CD8-positive, alpha-beta memory T cell (primary cell): ENCODE measurements at regions not wholly inside any gene's neighbourhood (a gene's known extent, or its start where the extent isn't known, plus 50 kb on each side); places are given as distances from the start of the nearest gene placed in this dataset.
A peak's percentile ranks its signal among the peaks of the same experiment; 100 is the strongest.

Experiments used
- CTCF ChIA-PET: fragments of 350-600 bp; sonication (Branson Sonifier 250); formaldehyde crosslinking; loops from one replicate; lab custom pipeline; 2021; ENCODE audit warnings: antibody characterized with exemption; lab: Charles Lee
- POLR2A ChIA-PET: fragments of 350-600 bp; sonication (Branson Sonifier 250); formaldehyde crosslinking; loops from one replicate; lab custom pipeline; 2021; ENCODE audit warnings: antibody characterized with exemption; lab: Charles Lee
- DNase-seq, 5 donors: peaks; one replicate each; pipeline versions ENCODE4 v3.0.0 to v3.0.0-alpha.2; 2020 to 2022; ENCODE audit warnings: mixed read lengths in 1 of 5
- H3K27ac ChIP-seq: one replicate; pipeline ENCODE4 v1.7.0; 2013; ENCODE audit warnings: low read depth, mild to moderate bottlenecking, low read length, moderate library complexity
- H3K27me3 ChIP-seq: 2 replicates; pipeline ENCODE4 v1.7.0; 2013; ENCODE audit warnings: low read length, mild to moderate bottlenecking; ENCODE audit not compliant: insufficient read depth, poor library complexity, severe bottlenecking
- H3K36me3 ChIP-seq: 2 replicates; pipeline ENCODE4 v1.7.0; 2013; ENCODE audit warnings: mild to moderate bottlenecking, low read length, moderate library complexity; ENCODE audit not compliant: insufficient read depth
- H3K4me1 ChIP-seq: 2 replicates; pipeline ENCODE4 v1.7.0; 2013; ENCODE audit warnings: mild to moderate bottlenecking, low read length, moderate library complexity; ENCODE audit not compliant: insufficient read depth
- H3K4me3 ChIP-seq: 2 replicates; pipeline ENCODE4 v1.7.0; 2013; ENCODE audit warnings: mild to moderate bottlenecking, low read length
- H3K9me3 ChIP-seq: 2 replicates; pipeline ENCODE4 v1.7.0; 2013; ENCODE audit warnings: mild to moderate bottlenecking, low read length
- H3K27ac Mint-ChIP-seq, 8 donors: one replicate each; pipeline ENCODE4 v1.8.0; 2020 to 2021; ENCODE audit warnings: mixed read lengths in 8 of 8, mild to moderate bottlenecking in 6 of 8, inconsistent platforms in 3 of 8, moderate library complexity in 3 of 8
- H3K27me3 Mint-ChIP-seq, 2 donors: one replicate each; pipeline ENCODE4 v1.8.0; 2020 to 2021; ENCODE audit warnings: mixed read lengths in 2 of 2, mild to moderate bottlenecking in 1 of 2, moderate library complexity in 1 of 2
- H3K36me3 Mint-ChIP-seq, 3 donors: one replicate each; pipeline ENCODE4 v1.8.0; 2020 to 2021; ENCODE audit warnings: mixed read lengths in 3 of 3, inconsistent platforms in 1 of 3, mild to moderate bottlenecking in 1 of 3
- H3K4me1 Mint-ChIP-seq, 3 donors: one replicate each; pipeline ENCODE4 v1.8.0; 2020 to 2021; ENCODE audit warnings: mixed read lengths in 3 of 3, inconsistent platforms in 1 of 3, mild to moderate bottlenecking in 1 of 3
- H3K4me3 Mint-ChIP-seq, 7 donors: one replicate each; pipeline ENCODE4 v1.8.0; 2020 to 2021; ENCODE audit warnings: mixed read lengths in 7 of 7, mild to moderate bottlenecking in 6 of 7, moderate library complexity in 4 of 7, inconsistent platforms in 2 of 7
- H3K9me3 Mint-ChIP-seq, 5 donors: one replicate each; pipeline ENCODE4 v1.8.0; 2020 to 2022; ENCODE audit warnings: mixed read lengths in 5 of 5, mild to moderate bottlenecking in 3 of 5, moderate library complexity in 2 of 5, inconsistent platforms in 1 of 5

DNA sequence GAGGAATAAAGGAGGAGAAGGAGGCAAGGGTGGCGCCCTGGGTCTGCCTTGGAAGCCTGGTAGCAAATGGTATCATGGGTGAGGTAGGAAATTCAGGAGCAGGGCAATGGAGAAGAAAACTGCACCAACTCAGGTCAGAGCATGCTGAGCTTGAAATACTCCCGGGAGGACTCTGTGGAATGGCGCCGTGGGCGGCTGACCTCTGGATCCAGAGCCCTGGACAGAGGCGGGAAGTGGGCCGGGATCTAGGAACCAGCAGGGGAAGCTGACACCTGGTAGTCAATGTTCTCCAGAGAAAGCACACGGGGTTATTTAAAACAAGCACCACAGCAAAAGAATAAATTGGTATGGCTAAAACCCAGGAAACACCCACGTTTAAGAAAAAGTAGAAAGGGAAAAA is 161.3 kb downstream of the INO80D start:
- CTCF ChIA-PET, result interaction anchor here (0.7 kb wide), 1 partner anchor 13 kb away, joined by 3 read pairs; no protein-coding TSS in a partner anchor
- no peaks in the 10 kb centered on the region for H3K36me3 ChIP-seq
- peaks cover 17% of the 10 kb centered on the region for H3K27me3 ChIP-seq
- DNase-seq, result no peak
- Mint-ChIP-seq H3K27ac (no peak overlapping the region), H3K9me3 (no peaks in the 10 kb centered on the region), H3K4me1 (peaks cover 6 to 14% (median 12%) of the 10 kb centered on the region in 3 donors), H3K36me3 (no peaks in the 10 kb centered on the region), H3K4me3 (no peak overlapping the region), H3K27me3 (peaks cover 17 to 59% of the 10 kb centered on the region in 2 donors)
- peaks cover 6% of the 10 kb centered on the region for H3K4me1 ChIP-seq
- H3K4me3 ChIP-seq, result no peak overlapping the region
- no peak overlapping the region for H3K27ac ChIP-seq
- POLR2A ChIA-PET, result no interaction called here
- H3K9me3 ChIP-seq, result no peaks in the 10 kb centered on the region

DNA sequence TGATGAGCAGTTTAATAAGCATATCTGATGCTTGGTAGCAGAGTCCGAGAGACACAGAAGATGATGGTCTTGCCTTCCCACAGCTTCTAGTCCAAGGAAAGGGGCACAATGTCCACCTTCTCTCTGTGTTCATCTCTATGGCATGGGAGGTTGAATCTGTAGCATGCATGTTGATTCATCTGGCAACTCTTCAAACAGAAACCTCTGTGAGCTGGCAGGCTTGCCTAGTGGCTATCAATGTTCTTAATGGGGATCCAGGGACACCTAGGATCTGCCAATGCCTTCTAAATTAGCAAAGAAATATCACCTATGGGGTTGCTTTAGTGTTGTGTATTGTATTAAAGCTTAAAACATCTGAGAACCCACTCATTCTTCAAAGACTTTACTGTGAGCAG is 170.8 kb downstream of the INO80D start:
- H3K36me3 ChIP-seq, result no peaks in the 10 kb centered on the region
- Mint-ChIP-seq H3K4me3 (no peak overlapping the region), H3K36me3 (no peaks in the 10 kb centered on the region), H3K9me3 (no peaks in the 10 kb centered on the region), H3K27me3 (peaks cover 8 to 29% of the 10 kb centered on the region in 2 donors), H3K4me1 (no peaks in the 10 kb centered on the region), H3K27ac (peak overlapping the region in 1 of 8 donors; percentile 2)
- no peak overlapping the region for H3K27ac ChIP-seq
- H3K4me3 ChIP-seq, result no peak overlapping the region
- H3K27me3 ChIP-seq, result no peaks in the 10 kb centered on the region
- no peaks in the 10 kb centered on the region for H3K4me1 ChIP-seq
- POLR2A ChIA-PET, result no interaction called here
- no peaks in the 10 kb centered on the region for H3K9me3 ChIP-seq
- no peak for DNase-seq
- CTCF ChIA-PET, result no interaction called here

DNA sequence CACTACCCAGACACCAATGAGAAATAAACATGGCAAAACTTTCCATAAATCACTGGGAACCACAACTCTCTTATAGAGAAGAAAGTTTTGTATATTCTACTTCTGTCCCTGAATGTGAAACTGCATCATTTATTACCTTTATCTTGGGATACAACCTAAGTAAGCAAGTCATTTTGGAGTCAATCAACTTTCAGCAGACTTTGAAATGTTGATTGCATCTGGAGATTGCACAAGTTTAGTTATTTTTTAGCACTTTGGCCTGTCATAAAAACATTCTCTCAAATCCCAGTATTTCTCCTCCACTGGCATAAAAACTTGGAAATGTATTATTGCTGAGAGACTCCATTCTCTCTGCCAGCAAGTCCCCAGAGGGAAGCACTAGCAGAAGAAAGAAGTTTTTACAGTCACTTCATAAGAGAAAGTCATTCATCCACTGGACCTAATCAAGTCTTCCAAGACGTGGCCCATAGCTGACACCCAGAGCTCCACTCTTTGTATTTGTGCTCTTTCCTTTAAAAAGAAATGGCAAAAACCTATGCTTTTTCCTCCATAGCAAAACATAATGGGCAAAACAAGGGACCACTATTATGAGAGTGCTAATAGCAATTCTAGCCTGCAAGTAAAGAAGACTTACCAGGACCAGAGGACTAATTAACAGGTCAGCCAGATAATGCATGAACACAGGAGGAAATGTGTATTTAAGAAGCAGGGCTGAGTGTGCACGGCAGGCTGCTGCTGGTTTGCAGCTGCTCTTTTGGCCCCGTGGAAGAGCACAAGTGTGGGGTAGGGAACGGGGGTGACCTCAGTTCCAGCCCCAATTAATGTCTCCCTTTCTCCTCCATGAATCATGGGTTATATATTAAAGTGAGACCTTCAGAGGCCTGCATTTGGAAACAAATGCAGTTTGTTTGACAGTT is 171.5 kb downstream of the INO80D start:
- Histone ChIP-seq H3K27ac (no peak overlapping the region), H3K9me3 (no peaks in the 10 kb centered on the region), H3K36me3 (no peaks in the 10 kb centered on the region), H3K27me3 (no peaks in the 10 kb centered on the region), H3K4me3 (no peak overlapping the region), H3K4me1 (no peaks in the 10 kb centered on the region)
- H3K36me3 Mint-ChIP-seq, result no peaks in the 10 kb centered on the region
- H3K4me1 Mint-ChIP-seq, result no peaks in the 10 kb centered on the region
- CTCF ChIA-PET, result no interaction called here
- POLR2A ChIA-PET, result no interaction called here
- no peak overlapping the region for H3K27ac Mint-ChIP-seq
- H3K9me3 Mint-ChIP-seq, result no peaks in the 10 kb centered on the region
- H3K27me3 Mint-ChIP-seq, result peaks cover 8 to 36% of the 10 kb centered on the region in 2 donors
- no peak overlapping the region for H3K4me3 Mint-ChIP-seq
- DNase-seq, result no peak

- Histone ChIP-seq H3K4me1 (no peaks in the 10 kb centered on the region), H3K9me3 (no peaks in the 10 kb centered on the region), H3K27me3 (no peaks in the 10 kb centered on the region), H3K36me3 (no peaks in the 10 kb centered on the region), H3K4me3 (no peak overlapping the region), H3K27ac (no peak overlapping the region)
- CTCF ChIA-PET, result no interaction called here
- Mint-ChIP-seq H3K4me1 (no peaks in the 10 kb centered on the region), H3K27me3 (peaks cover 8 to 40% of the 10 kb centered on the region in 2 donors), H3K4me3 (no peak overlapping the region), H3K36me3 (no peaks in the 10 kb centered on the region), H3K27ac (no peak overlapping the region), H3K9me3 (no peaks in the 10 kb centered on the region)
- POLR2A ChIA-PET, result no interaction called here
- no peak for DNase-seq
These were observed 172.3 kb downstream of the INO80D start for GRCh38 chr2:205913668-205914067.

- peaks cover 15 to 62% of the 10 kb centered on the region in 2 donors for H3K27me3 Mint-ChIP-seq
- no peak overlapping the region for H3K27ac ChIP-seq
- no peaks in the 10 kb centered on the region for H3K27me3 ChIP-seq
- H3K4me1 ChIP-seq, result no peaks in the 10 kb centered on the region
- CTCF ChIA-PET, result interaction anchor here (1.3 kb wide), 1 partner anchor 14 kb away, joined by 3 read pairs; no protein-coding TSS in a partner anchor
- H3K9me3 ChIP-seq, result no peaks in the 10 kb centered on the region
- no peaks in the 10 kb centered on the region for H3K36me3 ChIP-seq
- no peak overlapping the region for H3K4me3 Mint-ChIP-seq
- H3K4me3 ChIP-seq, result no peak overlapping the region
- no peak for DNase-seq
- H3K36me3 Mint-ChIP-seq, result no peaks in the 10 kb centered on the region
- POLR2A ChIA-PET, result no interaction called here
- H3K27ac Mint-ChIP-seq, result no peak overlapping the region
- H3K4me1 Mint-ChIP-seq, result no peaks in the 10 kb centered on the region
- no peaks in the 10 kb centered on the region for H3K9me3 Mint-ChIP-seq
These were observed 174.7 kb downstream of the INO80D start for GRCh38 chr2:205911306-205911705.

DNA sequence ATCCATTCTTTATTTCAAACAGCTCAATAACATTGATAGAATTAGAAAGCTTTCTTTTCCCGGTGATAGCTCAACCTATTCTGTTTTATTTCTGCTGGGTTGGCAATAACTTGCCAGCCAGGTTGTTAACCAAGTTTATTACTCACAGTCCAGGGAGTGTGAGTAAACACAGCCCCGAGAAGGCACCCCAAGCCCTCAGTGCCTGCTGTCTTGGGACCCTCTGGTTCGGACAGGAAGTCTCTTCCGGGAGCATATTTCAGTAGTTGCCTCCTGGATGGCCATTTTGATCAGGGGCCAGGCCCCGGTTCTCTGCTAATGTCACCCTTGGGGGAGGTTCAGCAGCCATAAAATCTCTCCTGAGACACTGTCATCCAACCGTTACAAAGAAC is 176.8 kb downstream of the INO80D start:
- H3K4me3 Mint-ChIP-seq, result no peak overlapping the region
- H3K27ac ChIP-seq, result no peak overlapping the region
- no peaks in the 10 kb centered on the region for H3K36me3 Mint-ChIP-seq
- H3K4me1 Mint-ChIP-seq, result no peaks in the 10 kb centered on the region
- ChIA-PET CTCF (interaction anchor here (1.4 kb wide), 1 partner anchor 17 kb away, joined by 4 read pairs; no protein-coding TSS in a partner anchor), POLR2A (no interaction called here)
- no peaks in the 10 kb centered on the region for H3K9me3 Mint-ChIP-seq
- no peak overlapping the region for H3K4me3 ChIP-seq
- H3K27ac Mint-ChIP-seq, result no peak overlapping the region
- H3K27me3 ChIP-seq, result no peaks in the 10 kb centered on the region
- no peaks in the 10 kb centered on the region for H3K9me3 ChIP-seq
- no peaks in the 10 kb centered on the region for H3K4me1 ChIP-seq
- H3K27me3 Mint-ChIP-seq, result peaks cover 15 to 70% of the 10 kb centered on the region in 2 donors
- H3K36me3 ChIP-seq, result no peaks in the 10 kb centered on the region
- no peak for DNase-seq

DNA sequence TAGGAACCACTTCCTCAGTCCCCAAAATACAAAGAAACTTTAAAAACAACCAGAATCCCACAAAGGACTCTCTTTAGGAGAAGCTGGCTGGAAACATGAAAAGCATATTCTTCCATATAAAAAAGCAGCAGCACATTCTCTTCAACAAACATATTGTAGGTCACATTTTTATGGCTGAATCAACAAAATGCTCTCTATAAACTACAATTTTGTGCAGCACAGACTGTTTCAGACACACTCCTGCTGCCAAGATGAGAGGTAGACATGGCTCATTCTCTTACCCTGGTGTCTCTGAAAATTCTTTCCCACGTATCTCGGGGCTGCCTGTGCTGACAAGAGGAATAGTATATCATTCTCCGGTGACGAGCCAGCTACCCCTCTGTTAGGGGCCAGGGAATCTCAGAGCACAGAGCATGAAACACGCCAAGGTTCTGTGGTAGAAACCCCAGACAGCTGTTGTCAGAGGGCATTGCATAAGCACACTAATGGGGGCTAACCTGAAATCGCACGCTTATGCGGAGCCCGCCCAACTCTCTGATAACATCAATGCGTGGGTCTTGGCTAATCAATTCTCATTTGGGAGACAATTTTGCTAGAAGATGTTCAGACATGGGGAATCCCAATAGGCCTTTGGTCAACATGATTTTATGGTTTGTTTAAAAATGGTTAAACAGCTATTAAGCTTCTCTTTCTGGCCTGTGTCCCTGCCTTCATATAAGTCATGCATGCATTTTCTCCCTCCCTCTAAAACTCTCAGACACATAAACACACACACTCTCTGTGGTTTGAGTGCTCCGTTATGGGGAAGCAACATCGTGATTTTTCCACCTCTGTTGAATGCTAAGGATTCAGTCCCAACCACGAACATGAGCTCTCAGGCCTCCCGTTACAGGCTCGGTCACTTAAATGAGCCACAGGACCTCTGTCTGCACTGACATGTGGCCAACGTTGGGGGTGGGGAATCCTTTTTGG is 177.5 kb downstream of the INO80D start:
- no peaks in the 10 kb centered on the region for H3K9me3 Mint-ChIP-seq
- no peak overlapping the region for H3K27ac Mint-ChIP-seq
- H3K4me3 ChIP-seq, result no peak overlapping the region
- no peaks in the 10 kb centered on the region for H3K4me1 ChIP-seq
- H3K27ac ChIP-seq, result no peak overlapping the region
- no peaks in the 10 kb centered on the region for H3K36me3 ChIP-seq
- no peaks in the 10 kb centered on the region for H3K27me3 ChIP-seq
- CTCF ChIA-PET, result interaction anchor here (1.4 kb wide), 1 partner anchor 17 kb away, joined by 4 read pairs; no protein-coding TSS in a partner anchor
- POLR2A ChIA-PET, result no interaction called here
- H3K4me3 Mint-ChIP-seq, result no peak overlapping the region
- H3K27me3 Mint-ChIP-seq, result peaks cover 15 to 72% of the 10 kb centered on the region in 2 donors
- no peak for DNase-seq
- H3K4me1 Mint-ChIP-seq, result no peaks in the 10 kb centered on the region
- no peaks in the 10 kb centered on the region for H3K36me3 Mint-ChIP-seq
- no peaks in the 10 kb centered on the region for H3K9me3 ChIP-seq

GRCh38 chr2:205906419-205906818 is 179.6 kb downstream of the INO80D start:
- no peak overlapping the region for H3K27ac Mint-ChIP-seq
- no peak for DNase-seq
- H3K27me3 ChIP-seq, result no peaks in the 10 kb centered on the region
- POLR2A ChIA-PET, result no interaction called here
- no peaks in the 10 kb centered on the region for H3K4me1 Mint-ChIP-seq
- CTCF ChIA-PET, result no interaction called here
- H3K36me3 Mint-ChIP-seq, result no peaks in the 10 kb centered on the region
- no peaks in the 10 kb centered on the region for H3K9me3 ChIP-seq
- no peak overlapping the region for H3K27ac ChIP-seq
- H3K4me1 ChIP-seq, result no peaks in the 10 kb centered on the region
- H3K27me3 Mint-ChIP-seq, result peaks cover 15 to 69% of the 10 kb centered on the region in 2 donors
- no peak overlapping the region for H3K4me3 ChIP-seq
- no peaks in the 10 kb centered on the region for H3K36me3 ChIP-seq
- H3K9me3 Mint-ChIP-seq, result no peaks in the 10 kb centered on the region
- no peak overlapping the region for H3K4me3 Mint-ChIP-seq
